ENCODE measurements at regions not wholly inside any gene's neighbourhood (a gene's known extent, or its start where the extent isn't known, plus 50 kb on each side); places are given as distances from the start of the nearest gene placed in this dataset.

- TF ChIP-seq EZH2phosphoT487 (IDR thresholded peaks at IDR 0.05; ENCODE audit: borderline replicate concordance, low read length) (no peak), CTCF (IDR thresholded peaks at IDR 0.05; ENCODE audit: low read depth, low read length, poor library complexity, severe bottlenecking) (no peak)
Observed at GRCh38 chr4:22322996-22323395, 192.9 kb downstream of the ADGRA3 start.
